ENCODE measurements at regions not wholly inside any gene's neighbourhood (a gene's known extent, or its start where the extent isn't known, plus 50 kb on each side); places are given as distances from the start of the nearest gene placed in this dataset.

GRCh38 chr2:111634995-111635538 is 248.9 kb downstream of the ANAPC1 start:
- TF ChIP-seq USF1 (IDR thresholded peaks at IDR 0.05) (peak; percentile 75), EP300 (IDR thresholded peaks at IDR 0.05; ENCODE audit: borderline replicate concordance) (no peak)

- no peak for TF ChIP-seq EGR1 (IDR thresholded peaks at IDR 0.05)
- no peak for TF ChIP-seq USF1 (IDR thresholded peaks at IDR 0.05)
- no peak for TF ChIP-seq EP300 (IDR thresholded peaks at IDR 0.05; ENCODE audit: borderline replicate concordance)
- no peak for TF ChIP-seq TCF12 (IDR thresholded peaks at IDR 0.05; ENCODE audit: low read depth)
- no peak for TF ChIP-seq RAD21 (IDR thresholded peaks at IDR 0.05; ENCODE audit: low read depth)
- TF ChIP-seq MAX (IDR thresholded peaks at IDR 0.05): no peak
- no peak for TF ChIP-seq NFIC (IDR thresholded peaks at IDR 0.05)
- TF ChIP-seq TEAD4 (IDR thresholded peaks at IDR 0.05): no peak
- TF ChIP-seq ZBTB7A (IDR thresholded peaks at IDR 0.05; ENCODE audit: low read depth): no peak
- TF ChIP-seq CEBPB (IDR thresholded peaks at IDR 0.05): no peak
- no peak for TF ChIP-seq YY1 (IDR thresholded peaks at IDR 0.05; ENCODE audit: low read depth)
- no peak for TF ChIP-seq CREB1 (IDR thresholded peaks at IDR 0.05; ENCODE audit: low read depth)
These were observed 247.1 kb downstream of the ANAPC1 start for GRCh38 chr2:111636905-111637304.

GRCh38 chr2:111638274-111638877 is 245.6 kb downstream of the ANAPC1 start:
- TF ChIP-seq CREB1 (IDR thresholded peaks at IDR 0.05; ENCODE audit: low read depth) (no peak), CEBPB (IDR thresholded peaks at IDR 0.05) (no peak), EGR1 (IDR thresholded peaks at IDR 0.05) (no peak), TCF12 (IDR thresholded peaks at IDR 0.05; ENCODE audit: low read depth) (no peak)

GRCh38 chr2:111640480-111640879 is 243.5 kb downstream of the ANAPC1 start:
- no peak for TF ChIP-seq RAD21 (IDR thresholded peaks at IDR 0.05; ENCODE audit: low read depth)
- no peak for TF ChIP-seq MAX (IDR thresholded peaks at IDR 0.05)
- TF ChIP-seq REST (IDR thresholded peaks at IDR 0.05; ENCODE audit: low read depth): no peak
- TF ChIP-seq EP300 (IDR thresholded peaks at IDR 0.05; ENCODE audit: borderline replicate concordance): no peak
- no peak for TF ChIP-seq TCF12 (IDR thresholded peaks at IDR 0.05; ENCODE audit: low read depth)
- no peak for TF ChIP-seq TAF1 (IDR thresholded peaks at IDR 0.05; ENCODE audit: low read depth)
- TF ChIP-seq YY1 (IDR thresholded peaks at IDR 0.05; ENCODE audit: low read depth): no peak
- no peak for TF ChIP-seq NFIC (IDR thresholded peaks at IDR 0.05)
- no peak for TF ChIP-seq EGR1 (IDR thresholded peaks at IDR 0.05)
- no peak for TF ChIP-seq TEAD4 (IDR thresholded peaks at IDR 0.05)
- no peak for TF ChIP-seq CEBPB (IDR thresholded peaks at IDR 0.05)
- TF ChIP-seq USF1 (IDR thresholded peaks at IDR 0.05): no peak
- TF ChIP-seq ZBTB7A (IDR thresholded peaks at IDR 0.05; ENCODE audit: low read depth): no peak
- no peak for TF ChIP-seq CREB1 (IDR thresholded peaks at IDR 0.05; ENCODE audit: low read depth)
- TF ChIP-seq FOXM1 (IDR thresholded peaks at IDR 0.05; ENCODE audit: borderline replicate concordance, low read depth): no peak

- TF ChIP-seq TCF12 (IDR thresholded peaks at IDR 0.05; ENCODE audit: low read depth) (no peak), CREB1 (IDR thresholded peaks at IDR 0.05; ENCODE audit: low read depth) (no peak), REST (IDR thresholded peaks at IDR 0.05; ENCODE audit: low read depth) (no peak), RAD21 (IDR thresholded peaks at IDR 0.05; ENCODE audit: low read depth) (no peak)
These were observed 241.2 kb downstream of the ANAPC1 start for GRCh38 chr2:111642586-111643327.

Data from Ishikawa (cell line).